Prostate gland (tissue), 2 donors: ENCODE measurements at regions not wholly inside any gene's neighbourhood (a gene's known extent, or its start where the extent isn't known, plus 50 kb on each side); places are given as distances from the start of the nearest gene placed in this dataset.

ENCODE experiments used
- POLR2AphosphoS5 ChIP-seq: sonication (generic); formaldehyde crosslinking; IDR thresholded peaks from one replicate; pipeline ENCODE4 v1.6.1; 2017; ENCODE audit warnings: antibody characterized with exemption
- TF ChIP-seq, protein P1 (sequence below), 4 experiments: fragments of 200-600 bp in 2 of 4; fragments of 450-650 bp in 2 of 4; sonication (generic) in 2 of 4; IDR thresholded peaks; 1 replicate in 3 of 4; 2 replicates in 1 of 4; pipeline ENCODE4 v1.5.1; 2016 to 2019; ENCODE audit warnings: antibody characterized with exemption in 4 of 4, mild to moderate bottlenecking in 2 of 4, moderate library complexity in 2 of 4

DNA sequence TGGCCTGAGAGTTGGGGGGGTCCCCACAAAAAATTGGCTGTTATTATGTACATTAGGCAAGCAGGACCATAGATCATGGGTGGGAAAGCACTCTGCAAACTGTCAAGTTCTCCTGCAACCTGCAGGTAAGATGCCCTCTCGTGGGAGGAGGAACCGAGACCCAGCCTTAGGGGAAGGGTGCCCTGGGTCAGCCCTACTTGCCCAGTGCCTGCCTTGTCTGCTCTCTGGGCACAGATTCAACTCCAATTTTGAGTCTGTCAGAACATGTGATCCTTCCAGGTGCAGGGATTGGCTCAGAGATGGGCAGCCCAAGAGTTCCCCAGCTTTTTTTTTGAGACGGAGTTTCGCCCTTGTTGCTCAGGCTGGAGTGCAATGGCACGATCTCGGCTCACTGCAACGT is 99.2 kb downstream of the PLXNA1 start:
- TF ChIP-seq, protein P1, sequence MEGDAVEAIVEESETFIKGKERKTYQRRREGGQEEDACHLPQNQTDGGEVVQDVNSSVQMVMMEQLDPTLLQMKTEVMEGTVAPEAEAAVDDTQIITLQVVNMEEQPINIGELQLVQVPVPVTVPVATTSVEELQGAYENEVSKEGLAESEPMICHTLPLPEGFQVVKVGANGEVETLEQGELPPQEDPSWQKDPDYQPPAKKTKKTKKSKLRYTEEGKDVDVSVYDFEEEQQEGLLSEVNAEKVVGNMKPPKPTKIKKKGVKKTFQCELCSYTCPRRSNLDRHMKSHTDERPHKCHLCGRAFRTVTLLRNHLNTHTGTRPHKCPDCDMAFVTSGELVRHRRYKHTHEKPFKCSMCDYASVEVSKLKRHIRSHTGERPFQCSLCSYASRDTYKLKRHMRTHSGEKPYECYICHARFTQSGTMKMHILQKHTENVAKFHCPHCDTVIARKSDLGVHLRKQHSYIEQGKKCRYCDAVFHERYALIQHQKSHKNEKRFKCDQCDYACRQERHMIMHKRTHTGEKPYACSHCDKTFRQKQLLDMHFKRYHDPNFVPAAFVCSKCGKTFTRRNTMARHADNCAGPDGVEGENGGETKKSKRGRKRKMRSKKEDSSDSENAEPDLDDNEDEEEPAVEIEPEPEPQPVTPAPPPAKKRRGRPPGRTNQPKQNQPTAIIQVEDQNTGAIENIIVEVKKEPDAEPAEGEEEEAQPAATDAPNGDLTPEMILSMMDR (IDR thresholded peaks at IDR 0.05) = no peak
- TF ChIP-seq POLR2AphosphoS5 = no peak
